ENCODE measurements at regions not wholly inside any gene's neighbourhood (a gene's known extent, or its start where the extent isn't known, plus 50 kb on each side); places are given as distances from the start of the nearest gene placed in this dataset.

- ATAC-seq (no peak), DNase-seq (no peak)
- Histone ChIP-seq H3K9me3 (no peaks in the 10 kb centered on the region), H3K27me3 (no peaks in the 10 kb centered on the region), H3K27ac (no peak overlapping the region), H3K4me3 (no peak overlapping the region), H3K4me1 (no peaks in the 10 kb centered on the region), H3K36me3 (no peaks in the 10 kb centered on the region)
- no peak for TF ChIP-seq CTCF (IDR thresholded peaks at IDR 0.05)
- intact Hi-C loops (cut with DNase I): no loop called here
Observed at GRCh38 chr13:55613429-55614187, 1527.1 kb upstream of the PRR20A start.

GRCh38 chr13:55615081-55615480, 1525.6 kb upstream of the PRR20A start:
- no peaks in the 10 kb centered on the region for H3K36me3 ChIP-seq
- TF ChIP-seq CTCF (IDR thresholded peaks at IDR 0.05): no peak
- H3K27ac ChIP-seq: no peak overlapping the region
- H3K4me3 ChIP-seq: no peak overlapping the region
- no peaks in the 10 kb centered on the region for H3K27me3 ChIP-seq
- intact Hi-C loops (cut with DNase I): no loop called here
- no peaks in the 10 kb centered on the region for H3K4me1 ChIP-seq
- ATAC-seq (no peak), DNase-seq (no peak)
- H3K9me3 ChIP-seq: no peaks in the 10 kb centered on the region

GRCh38 chr13:55617241-55617640, 1523.5 kb upstream of the PRR20A start:
- Histone ChIP-seq H3K4me3 (no peak overlapping the region), H3K9me3 (no peaks in the 10 kb centered on the region), H3K36me3 (no peaks in the 10 kb centered on the region), H3K4me1 (no peaks in the 10 kb centered on the region), H3K27ac (no peak overlapping the region), H3K27me3 (no peaks in the 10 kb centered on the region)
- no peak for DNase-seq
- no peak for TF ChIP-seq CTCF (IDR thresholded peaks at IDR 0.05)
- no peak for ATAC-seq
- intact Hi-C loops (cut with DNase I): no loop called here

GRCh38 chr13:55627221-55627620, 1513.5 kb upstream of the PRR20A start:
- no peaks in the 10 kb centered on the region for H3K36me3 ChIP-seq
- no peaks in the 10 kb centered on the region for H3K4me1 ChIP-seq
- no peak overlapping the region for H3K4me3 ChIP-seq
- no peaks in the 10 kb centered on the region for H3K27me3 ChIP-seq
- intact Hi-C loops (cut with DNase I): no loop called here
- no peaks in the 10 kb centered on the region for H3K9me3 ChIP-seq
- DNase-seq (no peak), ATAC-seq (no peak)
- TF ChIP-seq CTCF (IDR thresholded peaks at IDR 0.05): no peak
- no peak overlapping the region for H3K27ac ChIP-seq

- Histone ChIP-seq H3K9me3 (no peaks in the 10 kb centered on the region), H3K36me3 (no peaks in the 10 kb centered on the region), H3K4me3 (no peak overlapping the region), H3K4me1 (no peaks in the 10 kb centered on the region), H3K27me3 (no peaks in the 10 kb centered on the region), H3K27ac (no peak overlapping the region)
- no peak for TF ChIP-seq CTCF (IDR thresholded peaks at IDR 0.05)
- intact Hi-C loops (cut with DNase I): no loop called here
- DNase-seq (no peak), ATAC-seq (no peak)
Observed at GRCh38 chr13:55632402-55632801, 1508.3 kb upstream of the PRR20A start.

- Histone ChIP-seq H3K27ac (no peak overlapping the region), H3K9me3 (no peaks in the 10 kb centered on the region), H3K36me3 (no peaks in the 10 kb centered on the region), H3K27me3 (no peaks in the 10 kb centered on the region), H3K4me3 (no peak overlapping the region), H3K4me1 (no peaks in the 10 kb centered on the region)
- DNase-seq: no peak
- no peak for TF ChIP-seq CTCF (IDR thresholded peaks at IDR 0.05)
- no peak for ATAC-seq
- intact Hi-C loops (cut with DNase I): no loop called here
Observed at GRCh38 chr13:55649485-55649884, 1491.2 kb upstream of the PRR20A start.

Measured in upper lobe of right lung (tissue), 1 donor.